Loucy (cell line): ENCODE measurements at regions not wholly inside any gene's neighbourhood (a gene's known extent, or its start where the extent isn't known, plus 50 kb on each side); places are given as distances from the start of the nearest gene placed in this dataset.

Experiments used
- H2AFZ ChIP-seq: fragments of 200-600 bp; sonication (generic); 2 replicates; pipeline ENCODE4 v1.6.0; 2016; ENCODE audit warnings: antibody characterized with exemption, mild to moderate bottlenecking, low read length, moderate library complexity
- H3F3A ChIP-seq: fragments of 200-600 bp; 2 replicates; pipeline ENCODE4 v1.6.0; 2016; ENCODE audit warnings: antibody characterized with exemption, low read depth, mild to moderate bottlenecking
- H3K27me3 ChIP-seq: fragments of 200-600 bp; sonication (generic); 2 replicates; pipeline ENCODE4 v1.6.1; 2014; ENCODE audit warnings: low read length, mild to moderate bottlenecking; ENCODE audit not compliant: insufficient read depth, poor library complexity, severe bottlenecking
- H3K36me3 ChIP-seq: fragments of 200-600 bp; sonication (generic); 2 replicates; pipeline ENCODE4 v1.6.1; 2016; ENCODE audit warnings: low read length; ENCODE audit not compliant: insufficient read depth
- H3K4me1 ChIP-seq: fragments of 200-600 bp; sonication (generic); 2 replicates; pipeline ENCODE4 v1.5.1; 2014; ENCODE audit warnings: low read length, mild to moderate bottlenecking; ENCODE audit not compliant: insufficient read depth, poor library complexity, severe bottlenecking
- H3K4me2 ChIP-seq: fragments of 200-600 bp; sonication (generic); 2 replicates; pipeline ENCODE4 v1.6.0; 2014; ENCODE audit warnings: antibody characterized with exemption, low read length, low read depth, mild to moderate bottlenecking; ENCODE audit not compliant: poor library complexity, severe bottlenecking
- H3K4me3 ChIP-seq: fragments of 200-600 bp; sonication (generic); 2 replicates; pipeline ENCODE4 v1.5.1; 2014; ENCODE audit warnings: low read length, mild to moderate bottlenecking, mixed read lengths; ENCODE audit not compliant: poor library complexity, severe bottlenecking
- H3K79me2 ChIP-seq: fragments of 200-600 bp; sonication (generic); 2 replicates; pipeline ENCODE4 v1.6.1; 2014; ENCODE audit warnings: low read length; ENCODE audit not compliant: insufficient read depth
- H3K9ac ChIP-seq: fragments of 200-600 bp; sonication (generic); 2 replicates; pipeline ENCODE4 v1.6.0; 2014; ENCODE audit warnings: mild to moderate bottlenecking, low read depth, low read length, moderate library complexity; ENCODE audit not compliant: poor library complexity, severe bottlenecking
- H3K9me2 ChIP-seq: fragments of 200-600 bp; sonication (generic); replicated peaks from 2 replicates; pipeline ENCODE4 v1.6.1; 2016; ENCODE audit warnings: low read depth, low read length, mixed read lengths
- H3K9me3 ChIP-seq: fragments of 200-600 bp; sonication (generic); 2 replicates; pipeline ENCODE4 v1.6.1; 2014; ENCODE audit warnings: mild to moderate bottlenecking, antibody characterized with exemption, low read length, low read depth; ENCODE audit not compliant: insufficient read depth
- H4K20me1 ChIP-seq: fragments of 200-600 bp; sonication (generic); 2 replicates; pipeline ENCODE4 v1.6.0; 2014; ENCODE audit warnings: antibody characterized with exemption, low read length, mild to moderate bottlenecking; ENCODE audit not compliant: insufficient read depth, poor library complexity, severe bottlenecking
- CTCF ChIP-seq: fragments of 200-600 bp; sonication (generic); conservative IDR thresholded peaks from 2 replicates; pipeline ENCODE4 v1.5.1; 2014; ENCODE audit warnings: mild to moderate bottlenecking, antibody characterized with exemption, low read length
- EZH2phosphoT487 ChIP-seq: fragments of 200-600 bp; IDR thresholded peaks from 2 replicates; pipeline ENCODE4 v1.6.1; 2018; ENCODE audit warnings: antibody characterized with exemption, mild to moderate bottlenecking, moderate library complexity, borderline replicate concordance

GRCh38 chr1:240033406-240033805 lies 58.3 kb upstream of the FMN2 start:
- no peaks in the 10 kb centered on the region for H3K4me1 ChIP-seq
- no peak overlapping the region for H2AFZ ChIP-seq
- no peaks in the 10 kb centered on the region for H3K36me3 ChIP-seq
- H4K20me1 ChIP-seq: no peaks in the 10 kb centered on the region
- TF ChIP-seq EZH2phosphoT487: no peak
- TF ChIP-seq CTCF: no peak
- no peaks in the 10 kb centered on the region for H3K79me2 ChIP-seq
- no peak overlapping the region for H3K9ac ChIP-seq
- no peaks in the 10 kb centered on the region for H3F3A ChIP-seq
- H3K9me3 ChIP-seq: no peaks in the 10 kb centered on the region
- H3K4me3 ChIP-seq: no peak overlapping the region
- H3K4me2 ChIP-seq: no peak overlapping the region
- H3K9me2 ChIP-seq: no peaks in the 10 kb centered on the region
- no peaks in the 10 kb centered on the region for H3K27me3 ChIP-seq

GRCh38 chr1:240036526-240036925 lies 55.2 kb upstream of the FMN2 start:
- no peak overlapping the region for H3K9ac ChIP-seq
- TF ChIP-seq EZH2phosphoT487: no peak
- no peak for TF ChIP-seq CTCF

More at GRCh38 chr1:240036526-240036925, 55.2 kb upstream of the FMN2 start:
- Histone ChIP-seq H3K4me2 (no peak overlapping the region), H3K79me2 (no peaks in the 10 kb centered on the region), H3K9me2 (no peaks in the 10 kb centered on the region), H3K27me3 (no peaks in the 10 kb centered on the region), H4K20me1 (no peaks in the 10 kb centered on the region), H3K9me3 (no peaks in the 10 kb centered on the region), H3K36me3 (no peaks in the 10 kb centered on the region), H3F3A (no peaks in the 10 kb centered on the region), H3K4me1 (no peaks in the 10 kb centered on the region), H3K4me3 (no peak overlapping the region), H2AFZ (no peak overlapping the region)
